K562 (cell line): ENCODE measurements at regions not wholly inside any gene's neighbourhood (a gene's known extent, or its start where the extent isn't known, plus 50 kb on each side); places are given as distances from the start of the nearest gene placed in this dataset.

ENCODE experiments used
- GATAD2A ChIP-seq: fragments of 450-650 bp; IDR thresholded peaks from 2 replicates; pipeline ENCODE4 v1.6.1; 2017
- ZMIZ1 ChIP-seq, 2 experiments: fragments of 150-350 bp in 1 of 2; IDR thresholded peaks; 2 replicates each; pipeline ENCODE4 v1.6.1; 2012 to 2016; ENCODE audit warnings: low read depth in 2 of 2, low read length in 2 of 2, mild to moderate bottlenecking in 1 of 2, moderate library complexity in 1 of 2
- TF ChIP-seq, protein P1 (sequence below): sonication (generic); formaldehyde crosslinking; IDR thresholded peaks from 2 replicates; pipeline ENCODE4 v1.8.0; 2023; ENCODE audit warnings: missing genetic modification reagents, mild to moderate bottlenecking, borderline replicate concordance
- TF ChIP-seq, protein P2 (sequence below): fragments of 250-450 bp; sonication (Bioruptor Pico); IDR thresholded peaks from 2 replicates; pipeline ENCODE4 v1.4.0; 2020

DNA sequence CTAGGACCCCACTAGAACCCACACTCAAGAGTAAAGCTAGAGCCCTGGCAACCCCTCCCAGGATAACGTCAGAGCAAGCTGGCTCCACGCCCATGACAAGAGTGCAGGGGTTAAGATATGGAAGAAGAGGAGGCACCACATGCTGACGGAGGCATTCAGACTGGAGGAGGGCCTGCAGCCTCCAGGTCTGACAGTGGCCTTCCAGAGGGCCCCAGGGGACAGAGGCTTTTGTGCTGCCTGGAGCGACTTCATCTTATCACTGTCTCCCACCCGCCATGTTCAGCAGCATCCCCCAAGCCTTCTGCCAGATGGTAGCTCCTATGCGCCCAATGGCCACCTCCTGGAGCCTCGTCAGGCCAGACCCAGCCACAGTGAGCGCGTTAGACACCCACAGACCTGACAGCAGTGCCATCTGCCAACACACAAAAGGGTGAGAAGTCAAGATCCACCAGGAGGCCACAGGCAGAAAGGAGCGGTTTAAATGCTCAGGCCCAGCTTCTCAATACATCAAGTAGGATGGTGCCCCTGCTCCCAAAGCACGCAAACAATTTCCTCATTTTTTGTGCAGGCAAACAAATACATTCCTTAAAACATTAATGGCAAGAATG lies 65.8 kb downstream of the C5orf15 start (continued):
- TF ChIP-seq, protein P1, sequence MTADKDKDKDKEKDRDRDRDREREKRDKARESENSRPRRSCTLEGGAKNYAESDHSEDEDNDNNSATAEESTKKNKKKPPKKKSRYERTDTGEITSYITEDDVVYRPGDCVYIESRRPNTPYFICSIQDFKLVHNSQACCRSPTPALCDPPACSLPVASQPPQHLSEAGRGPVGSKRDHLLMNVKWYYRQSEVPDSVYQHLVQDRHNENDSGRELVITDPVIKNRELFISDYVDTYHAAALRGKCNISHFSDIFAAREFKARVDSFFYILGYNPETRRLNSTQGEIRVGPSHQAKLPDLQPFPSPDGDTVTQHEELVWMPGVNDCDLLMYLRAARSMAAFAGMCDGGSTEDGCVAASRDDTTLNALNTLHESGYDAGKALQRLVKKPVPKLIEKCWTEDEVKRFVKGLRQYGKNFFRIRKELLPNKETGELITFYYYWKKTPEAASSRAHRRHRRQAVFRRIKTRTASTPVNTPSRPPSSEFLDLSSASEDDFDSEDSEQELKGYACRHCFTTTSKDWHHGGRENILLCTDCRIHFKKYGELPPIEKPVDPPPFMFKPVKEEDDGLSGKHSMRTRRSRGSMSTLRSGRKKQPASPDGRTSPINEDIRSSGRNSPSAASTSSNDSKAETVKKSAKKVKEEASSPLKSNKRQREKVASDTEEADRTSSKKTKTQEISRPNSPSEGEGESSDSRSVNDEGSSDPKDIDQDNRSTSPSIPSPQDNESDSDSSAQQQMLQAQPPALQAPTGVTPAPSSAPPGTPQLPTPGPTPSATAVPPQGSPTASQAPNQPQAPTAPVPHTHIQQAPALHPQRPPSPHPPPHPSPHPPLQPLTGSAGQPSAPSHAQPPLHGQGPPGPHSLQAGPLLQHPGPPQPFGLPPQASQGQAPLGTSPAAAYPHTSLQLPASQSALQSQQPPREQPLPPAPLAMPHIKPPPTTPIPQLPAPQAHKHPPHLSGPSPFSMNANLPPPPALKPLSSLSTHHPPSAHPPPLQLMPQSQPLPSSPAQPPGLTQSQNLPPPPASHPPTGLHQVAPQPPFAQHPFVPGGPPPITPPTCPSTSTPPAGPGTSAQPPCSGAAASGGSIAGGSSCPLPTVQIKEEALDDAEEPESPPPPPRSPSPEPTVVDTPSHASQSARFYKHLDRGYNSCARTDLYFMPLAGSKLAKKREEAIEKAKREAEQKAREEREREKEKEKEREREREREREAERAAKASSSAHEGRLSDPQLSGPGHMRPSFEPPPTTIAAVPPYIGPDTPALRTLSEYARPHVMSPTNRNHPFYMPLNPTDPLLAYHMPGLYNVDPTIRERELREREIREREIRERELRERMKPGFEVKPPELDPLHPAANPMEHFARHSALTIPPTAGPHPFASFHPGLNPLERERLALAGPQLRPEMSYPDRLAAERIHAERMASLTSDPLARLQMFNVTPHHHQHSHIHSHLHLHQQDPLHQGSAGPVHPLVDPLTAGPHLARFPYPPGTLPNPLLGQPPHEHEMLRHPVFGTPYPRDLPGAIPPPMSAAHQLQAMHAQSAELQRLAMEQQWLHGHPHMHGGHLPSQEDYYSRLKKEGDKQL (CRISPR knock-in tag) = no peak
- TF ChIP-seq, protein P2, sequence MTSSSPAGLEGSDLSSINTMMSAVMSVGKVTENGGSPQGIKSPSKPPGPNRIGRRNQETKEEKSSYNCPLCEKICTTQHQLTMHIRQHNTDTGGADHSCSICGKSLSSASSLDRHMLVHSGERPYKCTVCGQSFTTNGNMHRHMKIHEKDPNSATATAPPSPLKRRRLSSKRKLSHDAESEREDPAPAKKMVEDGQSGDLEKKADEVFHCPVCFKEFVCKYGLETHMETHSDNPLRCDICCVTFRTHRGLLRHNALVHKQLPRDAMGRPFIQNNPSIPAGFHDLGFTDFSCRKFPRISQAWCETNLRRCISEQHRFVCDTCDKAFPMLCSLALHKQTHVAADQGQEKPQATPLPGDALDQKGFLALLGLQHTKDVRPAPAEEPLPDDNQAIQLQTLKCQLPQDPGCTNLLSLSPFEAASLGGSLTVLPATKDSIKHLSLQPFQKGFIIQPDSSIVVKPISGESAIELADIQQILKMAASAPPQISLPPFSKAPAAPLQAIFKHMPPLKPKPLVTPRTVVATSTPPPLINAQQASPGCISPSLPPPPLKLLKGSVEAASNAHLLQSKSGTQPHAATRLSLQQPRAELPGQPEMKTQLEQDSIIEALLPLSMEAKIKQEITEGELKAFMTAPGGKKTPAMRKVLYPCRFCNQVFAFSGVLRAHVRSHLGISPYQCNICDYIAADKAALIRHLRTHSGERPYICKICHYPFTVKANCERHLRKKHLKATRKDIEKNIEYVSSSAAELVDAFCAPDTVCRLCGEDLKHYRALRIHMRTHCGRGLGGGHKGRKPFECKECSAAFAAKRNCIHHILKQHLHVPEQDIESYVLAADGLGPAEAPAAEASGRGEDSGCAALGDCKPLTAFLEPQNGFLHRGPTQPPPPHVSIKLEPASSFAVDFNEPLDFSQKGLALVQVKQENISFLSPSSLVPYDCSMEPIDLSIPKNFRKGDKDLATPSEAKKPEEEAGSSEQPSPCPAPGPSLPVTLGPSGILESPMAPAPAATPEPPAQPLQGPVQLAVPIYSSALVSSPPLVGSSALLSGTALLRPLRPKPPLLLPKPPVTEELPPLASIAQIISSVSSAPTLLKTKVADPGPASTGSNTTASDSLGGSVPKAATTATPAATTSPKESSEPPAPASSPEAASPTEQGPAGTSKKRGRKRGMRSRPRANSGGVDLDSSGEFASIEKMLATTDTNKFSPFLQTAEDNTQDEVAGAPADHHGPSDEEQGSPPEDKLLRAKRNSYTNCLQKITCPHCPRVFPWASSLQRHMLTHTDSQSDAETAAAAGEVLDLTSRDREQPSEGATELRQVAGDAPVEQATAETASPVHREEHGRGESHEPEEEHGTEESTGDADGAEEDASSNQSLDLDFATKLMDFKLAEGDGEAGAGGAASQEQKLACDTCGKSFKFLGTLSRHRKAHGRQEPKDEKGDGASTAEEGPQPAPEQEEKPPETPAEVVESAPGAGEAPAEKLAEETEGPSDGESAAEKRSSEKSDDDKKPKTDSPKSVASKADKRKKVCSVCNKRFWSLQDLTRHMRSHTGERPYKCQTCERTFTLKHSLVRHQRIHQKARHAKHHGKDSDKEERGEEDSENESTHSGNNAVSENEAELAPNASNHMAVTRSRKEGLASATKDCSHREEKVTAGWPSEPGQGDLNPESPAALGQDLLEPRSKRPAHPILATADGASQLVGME (CRISPR knock-in tag) = no peak
- TF ChIP-seq ZMIZ1 (IDR thresholded peaks at IDR 0.05; ENCODE audit: low read depth in 2 of 2, low read length in 2 of 2) = no peak
- TF ChIP-seq GATAD2A = no peak
